Keratinocyte (primary cell): ENCODE measurements at regions not wholly inside any gene's neighbourhood (a gene's known extent, or its start where the extent isn't known, plus 50 kb on each side); places are given as distances from the start of the nearest gene placed in this dataset.
A peak's percentile ranks its signal among the peaks of the same experiment; 100 is the strongest.

ENCODE experiments used
- DNase-seq: peaks from one replicate; pipeline ENCODE4 v3.0.0-alpha.2; 2011; ENCODE audit warnings: low read depth, missing footprints, low spot score
- FAIRE-seq: peaks from 2 replicates; lab custom pipeline; 2011; peaks lifted over from hg19 to GRCh38; lab: Jason Lieb, UNC
- H2AFZ ChIP-seq: 2 replicates; pipeline ENCODE4 v1.6.0; 2012; ENCODE audit warnings: low read length, control low read depth, inconsistent platforms; ENCODE audit not compliant: control insufficient read depth
- H3K27ac ChIP-seq: 2 replicates; pipeline ENCODE4 v1.5.1; 2011; ENCODE audit warnings: low read length; ENCODE audit not compliant: control insufficient read depth, insufficient read depth
- H3K27me3 ChIP-seq: 3 replicates; pipeline ENCODE4 v1.6.0; 2011; ENCODE audit warnings: low read length; ENCODE audit not compliant: control insufficient read depth, insufficient read depth; ENCODE audit errors: extremely low read depth
- H3K36me3 ChIP-seq, 2 experiments: 2 replicates in 1 of 2; 3 replicates in 1 of 2; pipeline ENCODE4 v1.5.1; 2011; ENCODE audit warnings: low read length in 2 of 2, mild to moderate bottlenecking in 1 of 2; ENCODE audit not compliant: control insufficient read depth in 2 of 2, insufficient read depth in 2 of 2; ENCODE audit errors: extremely low read depth in 1 of 2
- H3K4me1 ChIP-seq: 3 replicates; pipeline ENCODE4 v1.5.1; 2011; ENCODE audit warnings: low read length; ENCODE audit not compliant: control insufficient read depth, insufficient read depth; ENCODE audit errors: extremely low read depth
- H3K4me2 ChIP-seq: 3 replicates; pipeline ENCODE4 v1.6.0; 2011; ENCODE audit warnings: low read depth, low read length; ENCODE audit not compliant: control insufficient read depth, insufficient read depth; ENCODE audit errors: extremely low read depth
- H3K4me3 ChIP-seq, 3 experiments: fragments of 200-600 bp in 1 of 3; sonication (generic) in 1 of 3; 2 replicates in 2 of 3; 3 replicates in 1 of 3; pipeline ENCODE4 v1.5.1; 2011 to 2016; ENCODE audit warnings: low read length in 3 of 3, mild to moderate bottlenecking in 3 of 3, control low read depth in 2 of 3, inconsistent platforms in 1 of 3, low read depth in 1 of 3, mixed read lengths in 1 of 3, mixed run types in 1 of 3, moderate library complexity in 1 of 3; ENCODE audit not compliant: control insufficient read depth in 2 of 3, insufficient read depth in 2 of 3; ENCODE audit errors: extremely low read depth in 1 of 3
- H3K79me2 ChIP-seq: 2 replicates; pipeline ENCODE4 v1.6.0; 2012; ENCODE audit warnings: low read length; ENCODE audit not compliant: control insufficient read depth, insufficient read depth
- H3K9ac ChIP-seq: 3 replicates; pipeline ENCODE4 v1.6.0; 2011; ENCODE audit warnings: low read length; ENCODE audit not compliant: control insufficient read depth, insufficient read depth; ENCODE audit errors: extremely low read depth
- H3K9me1 ChIP-seq: 3 replicates; pipeline ENCODE4 v1.6.0; 2011; ENCODE audit warnings: low read length; ENCODE audit not compliant: control insufficient read depth, insufficient read depth; ENCODE audit errors: extremely low read depth
- H3K9me3 ChIP-seq: 2 replicates; pipeline ENCODE4 v1.5.1; 2012; ENCODE audit warnings: low read depth, low read length; ENCODE audit not compliant: control insufficient read depth
- H4K20me1 ChIP-seq: 3 replicates; pipeline ENCODE4 v1.6.0; 2011; ENCODE audit warnings: low read length; ENCODE audit not compliant: control insufficient read depth, insufficient read depth; ENCODE audit errors: extremely low read depth
- EZH2 ChIP-seq: IDR thresholded peaks from one replicate; pipeline ENCODE4 v1.6.1; 2012; ENCODE audit warnings: inconsistent platforms, mild to moderate bottlenecking, low read length, moderate library complexity
- dilution Hi-C: fragments of 300-500 bp; cut with MboI; formaldehyde crosslinking; loops from one replicate; pipeline ENCODE4 v1.7.0; 2020; ENCODE audit warnings: low sequenced_read_pairs; ENCODE audit not compliant: extremely low pct_ligation_motif_present
- TF ChIP-seq, protein P1 (sequence below), 3 experiments: IDR thresholded peaks in 1 of 3; conservative IDR thresholded peaks in 1 of 3; optimal IDR thresholded peaks in 1 of 3; 2 replicates in 2 of 3; 3 replicates in 1 of 3; pipeline versions ENCODE3 to v1.5.1; 2011; ENCODE audit warnings: low read length in 3 of 3, mild to moderate bottlenecking in 3 of 3, moderate library complexity in 2 of 3, control low read depth in 1 of 3, inconsistent platforms in 1 of 3; ENCODE audit not compliant: insufficient read depth in 2 of 3; ENCODE audit errors: extremely low read depth in 1 of 3

DNA sequence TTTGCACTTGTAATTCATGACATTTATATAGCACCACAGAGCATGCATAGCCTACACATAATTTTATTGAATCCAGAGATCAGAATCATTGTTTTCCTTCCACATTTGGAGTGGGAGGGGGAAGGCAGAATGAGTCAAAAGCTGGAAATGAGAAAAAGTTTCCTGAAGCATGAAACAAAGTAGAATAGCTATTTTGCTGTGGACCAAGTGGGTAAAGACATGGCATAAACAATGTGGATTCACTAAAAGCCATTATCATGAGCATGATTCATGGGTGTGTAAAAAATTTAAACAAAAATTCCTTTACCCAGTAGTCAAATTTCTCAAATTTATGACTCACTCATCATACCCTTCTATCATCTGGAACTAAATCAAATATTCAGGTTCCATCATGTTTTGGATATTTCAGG lies 97.9 kb downstream of the YIPF5 start:
- Histone ChIP-seq H3K9ac (no peak overlapping the region), H3K27me3 (no peaks in the 10 kb centered on the region), H3K4me1 (peaks cover 16% of the 10 kb centered on the region), H3K79me2 (no peaks in the 10 kb centered on the region), H4K20me1 (no peaks in the 10 kb centered on the region), H3K4me2 (peak overlapping the region; percentile 64), H3K4me3 (peak overlapping the region in 1 of 3 experiments; percentile 32), H3K27ac (peak overlapping the region; percentile 40), H3K9me3 (no peaks in the 10 kb centered on the region), H2AFZ (no peak overlapping the region), H3K36me3 (no peaks in the 10 kb centered on the region), H3K9me1 (no peaks in the 10 kb centered on the region)
- TF ChIP-seq, protein P1, sequence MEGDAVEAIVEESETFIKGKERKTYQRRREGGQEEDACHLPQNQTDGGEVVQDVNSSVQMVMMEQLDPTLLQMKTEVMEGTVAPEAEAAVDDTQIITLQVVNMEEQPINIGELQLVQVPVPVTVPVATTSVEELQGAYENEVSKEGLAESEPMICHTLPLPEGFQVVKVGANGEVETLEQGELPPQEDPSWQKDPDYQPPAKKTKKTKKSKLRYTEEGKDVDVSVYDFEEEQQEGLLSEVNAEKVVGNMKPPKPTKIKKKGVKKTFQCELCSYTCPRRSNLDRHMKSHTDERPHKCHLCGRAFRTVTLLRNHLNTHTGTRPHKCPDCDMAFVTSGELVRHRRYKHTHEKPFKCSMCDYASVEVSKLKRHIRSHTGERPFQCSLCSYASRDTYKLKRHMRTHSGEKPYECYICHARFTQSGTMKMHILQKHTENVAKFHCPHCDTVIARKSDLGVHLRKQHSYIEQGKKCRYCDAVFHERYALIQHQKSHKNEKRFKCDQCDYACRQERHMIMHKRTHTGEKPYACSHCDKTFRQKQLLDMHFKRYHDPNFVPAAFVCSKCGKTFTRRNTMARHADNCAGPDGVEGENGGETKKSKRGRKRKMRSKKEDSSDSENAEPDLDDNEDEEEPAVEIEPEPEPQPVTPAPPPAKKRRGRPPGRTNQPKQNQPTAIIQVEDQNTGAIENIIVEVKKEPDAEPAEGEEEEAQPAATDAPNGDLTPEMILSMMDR (optimal IDR thresholded peaks at IDR 0.05 in 1 of 3, IDR thresholded peaks at IDR 0.05 in 1 of 3, conservative IDR thresholded peaks at IDR 0.05 in 1 of 3; ENCODE audit: extremely low read depth in 1 of 3, insufficient read depth in 2 of 3, low read length in 3 of 3) = no peak
- TF ChIP-seq EZH2 = no peak
- DNase-seq (no peak), FAIRE-seq (peak; percentile 88)
- dilution Hi-C loops = no loop called here

DNA sequence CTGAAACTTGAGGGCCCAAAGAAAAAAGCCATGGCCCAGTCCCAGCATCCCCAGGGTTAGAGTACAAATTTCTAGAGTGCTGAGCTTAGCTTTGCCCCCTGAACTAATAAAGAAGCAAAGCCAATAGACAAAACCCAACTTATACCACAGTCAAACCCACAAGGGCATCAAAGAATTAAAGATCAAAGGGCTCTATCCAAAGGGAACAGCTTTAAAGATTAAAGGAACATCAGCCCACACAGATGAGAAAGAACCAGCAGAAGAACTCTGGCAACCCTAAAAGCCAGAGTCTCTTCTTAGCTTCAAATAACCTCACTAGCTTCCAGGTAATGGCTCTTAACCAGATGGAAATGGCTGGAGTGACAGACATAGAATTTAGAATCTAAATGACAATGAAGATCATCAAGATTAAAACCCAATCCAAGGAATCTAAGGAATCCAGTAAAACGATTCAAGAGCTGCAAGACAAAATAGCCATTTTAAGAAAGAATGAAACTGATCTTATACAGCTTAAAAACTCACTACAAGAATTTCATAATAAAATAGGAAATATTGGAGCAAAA lies 93.9 kb downstream of the YIPF5 start:
- FAIRE-seq = no peak
- Histone ChIP-seq H3K9me1 (no peaks in the 10 kb centered on the region), H4K20me1 (no peaks in the 10 kb centered on the region), H3K4me2 (no peak overlapping the region), H3K36me3 (no peaks in the 10 kb centered on the region), H3K27me3 (no peaks in the 10 kb centered on the region), H3K9ac (no peak overlapping the region), H3K4me3 (no peak overlapping the region), H3K27ac (no peak overlapping the region), H2AFZ (no peak overlapping the region), H3K79me2 (no peaks in the 10 kb centered on the region), H3K4me1 (peaks cover 16% of the 10 kb centered on the region), H3K9me3 (no peaks in the 10 kb centered on the region)
- dilution Hi-C loops = no loop called here
- TF ChIP-seq EZH2 = no peak
- TF ChIP-seq, protein P1 (optimal IDR thresholded peaks at IDR 0.05 in 1 of 3, IDR thresholded peaks at IDR 0.05 in 1 of 3, conservative IDR thresholded peaks at IDR 0.05 in 1 of 3; ENCODE audit: extremely low read depth in 1 of 3, insufficient read depth in 2 of 3, low read length in 3 of 3) = no peak
- DNase-seq = no peak
